Pons (tissue), 1 donor: ENCODE measurements at regions not wholly inside any gene's neighbourhood (a gene's known extent, or its start where the extent isn't known, plus 50 kb on each side); places are given as distances from the start of the nearest gene placed in this dataset.
"Not testable (repeated sequence)": the region's sequence is repeated elsewhere in the genome, so short reads cannot be mapped to it uniquely, and the experiment has no call there.

Experiments
- DNase-seq: peaks from one replicate; pipeline ENCODE4 v3.0.0-alpha.2; 2016; ENCODE audit warnings: low spot score

DNA sequence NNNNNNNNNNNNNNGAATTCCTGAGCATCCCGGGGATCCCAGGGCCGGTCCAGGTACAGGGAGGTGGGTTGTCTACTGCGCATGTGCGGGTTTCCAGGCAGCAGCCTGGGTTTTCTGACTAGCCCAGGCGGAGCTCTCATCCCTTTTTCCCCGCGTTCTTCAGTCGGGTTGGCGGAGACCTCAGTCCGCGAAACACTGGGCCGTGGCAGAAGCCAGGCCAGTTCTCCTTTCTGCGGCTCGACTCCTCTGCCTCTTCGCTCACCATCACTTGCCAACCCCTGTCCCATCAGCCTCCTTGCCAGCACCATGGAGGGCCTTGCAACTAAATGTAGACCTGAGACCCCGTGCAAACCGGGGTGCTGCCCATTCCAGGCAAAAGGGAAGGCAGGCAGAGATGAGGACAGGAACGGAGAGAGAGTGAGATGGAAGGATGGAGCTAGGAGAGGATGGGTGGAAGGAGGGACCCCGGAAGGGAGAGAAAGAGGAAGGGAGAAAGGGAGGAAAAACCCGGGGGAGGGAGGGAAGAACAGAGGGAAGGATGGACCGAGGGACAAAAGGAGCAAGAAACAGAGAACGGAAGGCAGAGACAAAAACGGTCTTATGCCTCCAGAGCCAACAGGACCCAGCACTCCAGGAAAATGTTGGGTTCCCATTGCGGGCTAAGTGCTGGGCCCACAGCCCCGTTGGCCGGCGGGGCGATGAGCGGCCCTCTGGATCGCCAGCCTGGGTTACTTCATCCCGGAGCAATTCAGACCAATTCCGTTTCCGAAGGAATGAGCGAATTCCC is 445.4 kb upstream of the DEFB115 start:
- peak; percentile 38 for DNase-seq

GRCh38 chr20:30812739-30813411 is 444.6 kb upstream of the DEFB115 start:
- DNase-seq = no peak

DNA sequence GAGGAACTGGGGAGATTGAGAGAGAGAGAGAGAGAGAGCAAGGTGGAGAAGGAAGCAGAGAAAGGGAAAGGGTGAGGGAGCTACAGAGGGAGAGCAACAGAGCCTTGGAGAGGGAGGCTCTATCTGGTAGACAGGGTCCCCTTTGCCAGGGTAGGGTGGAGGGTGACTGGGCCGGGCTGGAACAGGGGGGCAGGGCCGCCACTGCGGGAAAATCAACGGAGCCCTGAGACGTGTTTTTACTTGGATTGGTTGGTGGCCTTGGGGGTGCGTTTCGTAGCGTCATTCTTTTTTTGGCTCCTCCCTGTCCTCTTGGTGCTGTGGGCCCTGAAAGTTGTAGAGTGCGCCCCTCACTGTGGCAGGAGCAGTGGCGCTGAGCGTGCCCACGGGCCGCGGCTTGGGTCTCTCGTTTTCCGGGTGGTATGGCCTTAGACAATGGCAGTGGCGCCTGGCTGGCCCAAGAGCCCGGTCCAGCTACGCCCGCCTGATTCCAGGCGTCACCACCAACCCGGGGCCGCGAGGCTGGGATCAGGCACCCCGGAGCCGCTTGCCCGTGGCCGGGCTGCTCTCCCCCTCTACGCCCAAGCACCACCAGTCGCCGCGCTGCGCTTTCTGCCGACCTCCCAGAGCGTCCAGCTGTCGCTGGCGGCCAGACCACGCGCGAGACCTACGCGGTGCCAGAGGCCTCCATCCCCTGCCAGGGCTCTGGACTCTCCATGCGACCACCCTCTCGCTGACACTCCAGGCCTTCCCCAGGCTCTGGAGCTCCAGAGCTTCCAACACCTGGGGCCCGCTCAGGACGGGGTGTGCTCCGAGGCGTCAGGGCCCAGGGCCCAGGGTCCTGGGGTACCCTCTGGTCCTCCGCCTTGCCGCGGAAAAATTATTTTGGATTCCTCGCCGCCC is 443.8 kb upstream of the DEFB115 start:
- not testable (repeated sequence) for DNase-seq

DNA sequence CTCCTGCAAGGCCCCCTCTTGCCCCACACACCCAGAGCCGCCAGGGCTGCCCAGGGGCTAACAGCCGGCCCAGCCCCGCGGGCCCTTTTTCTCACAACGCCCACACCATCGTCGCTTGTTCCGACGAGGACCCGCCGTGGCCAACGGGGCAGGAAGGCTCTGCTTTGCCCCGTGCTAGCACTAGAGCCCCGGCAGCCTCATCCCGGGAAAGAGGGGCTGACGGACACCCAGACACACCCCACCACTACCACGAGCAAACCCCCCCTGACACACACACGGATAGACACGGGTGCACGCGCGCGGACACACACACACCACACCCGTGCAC is 443.2 kb upstream of the DEFB115 start:
- not testable (repeated sequence) for DNase-seq

GRCh38 chr20:30815027-30815576 is 442.4 kb upstream of the DEFB115 start:
- DNase-seq = not testable (repeated sequence)

- DNase-seq = no peak
Observed at GRCh38 chr20:30815577-30816181, 441.8 kb upstream of the DEFB115 start.

GRCh38 chr20:30816182-30816645 is 441.2 kb upstream of the DEFB115 start:
- DNase-seq = no peak

DNA sequence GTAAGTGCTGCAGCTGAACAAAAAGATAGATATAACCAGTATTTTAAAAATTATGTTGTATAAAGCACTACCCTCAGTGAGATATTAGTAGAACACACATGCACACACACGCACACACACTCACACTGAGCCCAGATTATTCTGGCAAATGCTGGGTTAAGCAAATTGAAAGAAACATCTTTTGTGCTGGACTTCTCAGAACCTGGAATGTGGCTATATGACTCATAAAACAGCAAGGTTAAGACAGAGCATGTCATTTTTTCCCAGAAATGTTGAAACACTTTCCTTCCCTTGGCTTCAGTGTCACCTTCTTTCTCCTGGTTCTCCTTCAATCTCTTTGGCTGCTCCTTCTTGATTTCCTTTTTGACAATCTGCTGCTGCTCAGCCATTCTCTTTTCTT is 435.8 kb upstream of the DEFB115 start:
- not testable (repeated sequence) for DNase-seq

DNA sequence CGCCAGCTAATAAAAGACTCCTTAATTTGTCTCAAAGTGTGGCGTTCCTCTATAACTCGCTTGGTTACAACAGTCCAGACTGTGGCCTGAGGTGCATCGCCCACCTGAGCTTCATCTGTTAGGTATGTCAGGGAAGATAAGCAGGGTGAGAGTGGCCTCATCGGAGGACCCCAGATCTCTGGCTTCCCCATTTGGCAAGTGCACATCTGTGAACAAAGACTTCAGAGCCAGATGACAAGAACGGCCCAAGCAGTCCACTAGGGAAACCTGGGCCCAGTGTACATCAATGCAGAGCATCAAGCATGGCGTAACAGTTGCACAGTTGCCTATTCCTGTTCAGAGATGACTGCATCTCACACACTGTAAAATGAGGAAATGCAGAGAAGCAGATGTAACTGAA is 432.8 kb upstream of the DEFB115 start:
- not testable (repeated sequence) for DNase-seq

- not testable (repeated sequence) for DNase-seq
Observed at GRCh38 chr20:30845923-30846322, 411.5 kb upstream of the DEFB115 start.

DNA sequence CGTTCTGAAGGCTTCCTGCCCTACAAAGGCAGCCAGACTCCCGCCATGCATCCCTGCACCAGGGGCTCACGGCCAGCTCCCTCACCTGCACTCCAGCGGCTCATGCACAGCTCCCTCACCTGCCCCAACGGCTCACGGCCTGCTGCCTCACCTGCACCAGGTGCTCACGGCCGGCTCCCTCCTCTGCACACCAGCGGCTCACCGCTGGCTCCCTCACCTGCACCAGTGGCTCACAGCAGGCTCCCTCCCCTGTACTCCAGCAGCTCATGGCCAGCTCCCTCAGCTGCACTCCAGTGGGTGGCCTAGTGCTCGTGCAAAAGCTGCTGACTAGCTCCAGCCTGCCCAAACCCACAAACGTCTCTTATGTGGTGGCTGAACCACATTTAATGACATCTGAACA is 389.2 kb upstream of the DEFB115 start:
- not testable (repeated sequence) for DNase-seq

- DNase-seq = not testable (repeated sequence)
Observed at GRCh38 chr20:30871127-30871526, 386.3 kb upstream of the DEFB115 start.

DNA sequence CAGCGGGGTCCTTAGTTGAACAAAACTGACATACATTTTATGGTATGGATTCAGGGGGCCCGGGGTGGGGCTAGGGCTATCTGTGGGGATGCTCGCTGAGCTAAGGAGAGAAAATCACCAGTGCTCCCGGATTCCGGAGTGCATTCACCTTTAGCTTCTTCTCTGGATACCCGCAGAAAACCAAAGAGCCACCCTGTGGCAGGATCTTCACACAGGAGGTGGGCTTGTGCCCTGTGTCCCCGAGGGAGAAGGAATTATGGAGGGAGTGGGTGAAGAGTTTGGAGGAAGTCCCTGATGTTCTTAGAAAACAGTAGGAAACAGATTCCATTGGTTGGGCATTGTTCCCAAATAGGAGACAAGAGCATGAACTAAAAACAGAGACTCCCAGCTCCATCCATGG is 385.2 kb upstream of the DEFB115 start:
- not testable (repeated sequence) for DNase-seq

DNA sequence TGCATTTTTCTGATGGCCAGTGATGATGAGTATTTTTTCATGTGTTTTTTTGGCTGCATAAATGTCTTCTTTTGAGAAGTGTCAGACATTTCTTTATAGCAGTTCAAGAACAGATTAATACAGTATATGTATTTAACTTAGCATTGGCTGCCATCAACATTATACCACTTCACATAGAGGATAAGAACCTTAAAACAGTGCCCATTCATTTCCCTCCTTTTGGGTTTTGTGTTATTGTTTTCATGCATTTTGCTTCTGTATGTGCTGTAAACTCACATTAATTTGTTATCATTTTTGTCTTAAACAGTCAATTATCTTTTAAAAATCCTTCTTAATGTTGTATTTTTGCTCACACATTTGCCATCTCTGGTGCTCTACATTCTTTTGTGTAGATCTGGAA is 381.6 kb upstream of the DEFB115 start:
- not testable (repeated sequence) for DNase-seq

DNA sequence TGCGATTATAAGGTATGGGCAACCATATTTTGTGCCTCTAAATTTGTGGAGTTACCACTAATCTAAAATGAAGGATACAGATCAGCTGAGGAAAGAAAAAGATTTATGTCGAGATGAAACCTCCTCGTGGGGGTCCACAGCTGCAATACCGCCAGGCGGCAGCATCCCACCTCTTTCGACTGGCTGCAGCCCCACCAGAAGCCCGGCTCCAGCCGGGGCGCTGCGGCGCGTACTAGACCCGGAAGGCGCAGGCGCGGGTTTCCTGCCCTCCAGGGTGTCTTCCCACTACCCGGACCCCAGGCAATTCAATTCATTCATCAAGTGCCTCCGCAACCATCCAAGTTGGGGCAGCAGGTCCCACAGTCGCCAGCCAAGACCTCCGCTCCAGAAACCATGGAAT is 366.1 kb upstream of the DEFB115 start:
- DNase-seq = not testable (repeated sequence)

DNA sequence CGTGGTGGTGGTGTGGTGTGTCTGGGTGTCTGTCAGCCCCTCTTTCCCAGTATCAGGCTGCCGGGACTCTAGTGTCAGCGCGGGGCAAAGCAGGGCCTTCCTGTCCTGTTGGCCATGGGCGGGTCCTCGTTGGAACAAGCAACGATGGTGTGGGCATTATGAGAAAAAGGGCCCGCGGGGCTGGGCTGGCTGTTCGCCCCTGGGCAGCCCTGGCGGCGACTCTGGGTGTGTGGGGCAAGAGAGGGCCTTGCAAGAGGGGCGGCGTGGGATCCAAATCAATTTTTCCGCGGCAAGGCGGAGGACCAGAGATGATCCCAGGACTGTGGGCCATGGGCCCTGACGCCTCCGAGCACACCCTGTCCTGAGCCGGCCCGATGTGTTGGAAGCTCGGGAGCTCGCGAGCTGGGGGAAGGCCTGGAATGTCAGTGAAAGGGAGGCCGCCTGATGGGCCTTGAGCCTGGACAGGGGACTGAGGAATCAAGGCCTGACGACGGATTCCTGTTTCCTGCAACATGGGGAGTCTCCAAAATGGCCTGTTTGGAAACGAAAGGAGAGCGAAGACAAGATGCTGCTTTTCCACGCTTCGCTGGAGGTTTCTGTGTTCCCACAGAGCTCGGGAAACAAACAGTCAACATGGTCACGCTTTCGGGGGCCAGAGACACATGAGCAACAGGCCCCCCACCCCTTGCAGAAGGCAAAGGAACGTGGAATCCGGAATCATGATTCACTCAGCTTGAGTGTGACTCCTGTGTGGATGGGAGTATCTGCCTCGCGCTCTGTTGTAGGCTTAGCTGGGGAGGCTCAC is 364.7 kb upstream of the DEFB115 start:
- DNase-seq = no peak

DNA sequence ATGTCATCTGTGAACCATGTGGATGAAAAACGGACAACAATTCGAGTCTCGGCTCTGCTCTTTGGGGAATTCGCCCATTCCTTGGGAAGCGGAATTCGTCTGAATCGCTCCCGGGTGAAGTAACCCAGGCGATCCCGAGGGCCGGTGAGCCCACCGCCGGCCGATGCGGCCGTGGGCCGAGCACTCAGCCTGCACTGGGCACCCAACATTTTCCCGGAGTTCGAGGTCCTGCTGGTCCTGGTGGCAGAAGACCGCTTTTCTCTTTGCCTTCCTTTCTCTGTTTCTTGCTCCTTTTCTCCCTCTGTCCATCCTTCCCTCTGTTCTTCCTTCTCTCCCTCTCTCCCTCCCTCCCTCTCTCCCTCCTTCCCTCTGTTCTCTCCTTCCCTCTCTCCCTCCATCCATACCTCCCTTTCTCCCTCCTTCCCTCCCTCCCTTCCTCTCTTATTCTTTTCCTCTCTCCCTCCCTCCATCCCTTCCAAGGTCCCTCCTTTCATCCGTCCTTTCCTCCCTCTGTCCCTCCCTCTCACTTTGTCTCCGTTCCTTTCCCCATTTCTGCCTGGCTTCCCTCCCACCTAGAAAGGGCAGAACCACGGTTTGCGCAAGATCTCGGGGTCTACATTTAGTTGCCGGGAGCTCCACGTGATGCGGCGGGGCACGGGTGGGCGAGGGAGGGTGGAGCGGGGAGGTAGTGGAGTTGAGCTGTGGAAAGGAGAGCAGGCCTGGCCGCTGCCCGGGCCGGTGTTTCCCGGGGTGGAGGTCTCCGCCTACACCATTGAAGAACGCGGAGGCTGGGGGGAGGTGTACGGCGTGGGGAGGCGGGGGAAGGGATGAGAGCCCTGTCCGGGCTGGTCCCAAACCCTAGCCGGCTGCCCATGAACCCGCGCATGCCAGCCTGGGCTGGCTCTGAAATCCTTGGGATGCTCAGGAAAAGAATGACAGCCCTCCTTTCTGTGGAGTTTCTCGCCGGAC is 363.8 kb upstream of the DEFB115 start:
- not testable (repeated sequence) for DNase-seq

- not testable (repeated sequence) for DNase-seq
Observed at GRCh38 chr20:30894707-30895353, 362.6 kb upstream of the DEFB115 start.

- not testable (repeated sequence) for DNase-seq
Observed at GRCh38 chr20:30895354-30895711, 362.1 kb upstream of the DEFB115 start.
